Ovary (tissue), 7 donors: ENCODE measurements at regions not wholly inside any gene's neighbourhood (a gene's known extent, or its start where the extent isn't known, plus 50 kb on each side); places are given as distances from the start of the nearest gene placed in this dataset.

Experiments used
- DNase-seq, 5 donors: peaks; one replicate each; pipeline ENCODE4 v3.0.0-alpha.2; 2019 to 2020
- H3K27ac ChIP-seq, 2 donors: fragments of 200-600 bp; one replicate each; pipeline versions ENCODE4 v1.5.1 to v1.8.0; 2019 to 2022
- H3K27me3 ChIP-seq: fragments of 200-600 bp; one replicate; pipeline ENCODE4 v1.8.0; 2022
- H3K36me3 ChIP-seq: fragments of 200-600 bp; sonication (generic); one replicate; pipeline ENCODE4 v1.5.1; 2019
- H3K4me1 ChIP-seq: one replicate; pipeline ENCODE4 v1.8.1; 2013; ENCODE audit warnings: mild to moderate bottlenecking, moderate library complexity; ENCODE audit not compliant: insufficient read depth
- H3K4me3 ChIP-seq: fragments of 200-600 bp; sonication (generic); one replicate; pipeline ENCODE4 v1.5.1; 2017
- H3K9me3 ChIP-seq, 2 donors: fragments of 200-600 bp in 1 of 2; sonication (generic) in 1 of 2; one replicate each; pipeline versions ENCODE4 v1.5.1 to v1.8.1; 2013 to 2019; ENCODE audit warnings: mild to moderate bottlenecking in 1 of 2, moderate library complexity in 1 of 2
- CTCF ChIP-seq, 3 donors: fragments of 450-650 bp in 2 of 3; fragments of 200-600 bp in 1 of 3; IDR thresholded peaks; one replicate each; pipeline versions ENCODE4 v1.5.1 to v1.8.0; 2016 to 2022; ENCODE audit warnings: antibody characterized with exemption in 3 of 3, mild to moderate bottlenecking in 1 of 3
- EP300 ChIP-seq: sonication (generic); formaldehyde crosslinking; IDR thresholded peaks from one replicate; pipeline ENCODE4 v1.6.1; 2017; ENCODE audit warnings: antibody characterized with exemption
- POLR2A ChIP-seq: fragments of 450-650 bp; IDR thresholded peaks from one replicate; pipeline ENCODE4 v1.6.1; 2017; ENCODE audit warnings: antibody characterized with exemption, mild to moderate bottlenecking, moderate library complexity
- WGBS, 3 donors: extraction: QIAGEN DNeasy Blood & Tissue Kit in 1 of 3; methylation state at CpG; one replicate each; pipeline versions ENCODE4 v1.1.5 to v1.1.7; 2013 to 2017; 5-methylcytosine and 5-hydroxymethylcytosine counted together
- intact Hi-C, 4 donors: fragments of 100-400 bp; cut with DNase I; formaldehyde crosslinking; loops; one replicate each; pipeline versions ENCODE4 v1.11.0 to v1.15.1; 2022 to 2023
- donor health status: DM: no; HTN: no; CAD: no; lungs with moderate emphysema.
- donor health status: DM: no; HTN: no; CAD: no.
- donor health status: Bipolar disorder and iron deficiency.
- donor health status: DM: no; HTN: no; CAD: no.
- donor health status: DM: yes; HTN: yes; CAD: no.

- H3K9me3 ChIP-seq = no peaks in the 10 kb centered on the region
- 88 to 93% (median 88%) methylated on average over 2 of the region's 2 CpGs for WGBS, 3 donors
- H3K36me3 ChIP-seq = no peaks in the 10 kb centered on the region
- intact Hi-C loops = no loop called here
- no peak overlapping the region for H3K27ac ChIP-seq
- no peaks in the 10 kb centered on the region for H3K4me1 ChIP-seq
- TF ChIP-seq POLR2A (no peak), EP300 (no peak), CTCF (IDR thresholded peaks at IDR 0.05) (no peak)
- H3K27me3 ChIP-seq = no peaks in the 10 kb centered on the region
- H3K4me3 ChIP-seq = no peak overlapping the region
- DNase-seq = no peak
These were observed 616.6 kb downstream of the CCER1 start for GRCh38 chr12:90338365-90338764.

- H3K4me3 ChIP-seq = no peak overlapping the region
- DNase-seq = no peak
- H3K9me3 ChIP-seq = no peaks in the 10 kb centered on the region
- H3K36me3 ChIP-seq = no peaks in the 10 kb centered on the region
- intact Hi-C loops = no loop called here
- H3K27ac ChIP-seq = no peak overlapping the region
- TF ChIP-seq CTCF (IDR thresholded peaks at IDR 0.05) (no peak), EP300 (no peak), POLR2A (no peak)
- no peaks in the 10 kb centered on the region for H3K27me3 ChIP-seq
- H3K4me1 ChIP-seq = no peaks in the 10 kb centered on the region
These were observed 618.0 kb downstream of the CCER1 start for GRCh38 chr12:90337018-90337417.

GRCh38 chr12:90335566-90335965 lies 619.4 kb downstream of the CCER1 start:
- no peaks in the 10 kb centered on the region for H3K36me3 ChIP-seq
- no peak for DNase-seq
- no peaks in the 10 kb centered on the region for H3K27me3 ChIP-seq
- 65 to 94% (median 83%) methylated on average over 1 of the region's 1 CpG for WGBS, 3 donors
- intact Hi-C loops = no loop called here
- TF ChIP-seq EP300 (no peak), CTCF (IDR thresholded peaks at IDR 0.05) (no peak), POLR2A (no peak)
- no peak overlapping the region for H3K27ac ChIP-seq
- H3K4me1 ChIP-seq = no peaks in the 10 kb centered on the region
- no peaks in the 10 kb centered on the region for H3K9me3 ChIP-seq
- H3K4me3 ChIP-seq = no peak overlapping the region

- no peaks in the 10 kb centered on the region for H3K4me1 ChIP-seq
- no peak overlapping the region for H3K27ac ChIP-seq
- TF ChIP-seq POLR2A = no peak
- no peak for TF ChIP-seq CTCF (IDR thresholded peaks at IDR 0.05)
- TF ChIP-seq EP300 = no peak
- no peak overlapping the region for H3K4me3 ChIP-seq
- no peak for DNase-seq
- intact Hi-C loops = no loop called here
- no peaks in the 10 kb centered on the region for H3K9me3 ChIP-seq
- no peaks in the 10 kb centered on the region for H3K27me3 ChIP-seq
- no peaks in the 10 kb centered on the region for H3K36me3 ChIP-seq
These were observed 621.0 kb downstream of the CCER1 start for GRCh38 chr12:90333939-90334338.

GRCh38 chr12:90333424-90333823 lies 621.6 kb downstream of the CCER1 start:
- no peaks in the 10 kb centered on the region for H3K9me3 ChIP-seq
- H3K4me3 ChIP-seq = no peak overlapping the region
- TF ChIP-seq POLR2A = no peak
- TF ChIP-seq CTCF (IDR thresholded peaks at IDR 0.05) = no peak
- TF ChIP-seq EP300 = no peak
- H3K4me1 ChIP-seq = no peaks in the 10 kb centered on the region
- H3K27ac ChIP-seq = no peak overlapping the region
- H3K27me3 ChIP-seq = no peaks in the 10 kb centered on the region
- no peak for DNase-seq
- 62 to 71% (median 64%) methylated on average over 2 of the region's 2 CpGs for WGBS, 3 donors
- intact Hi-C loops = no loop called here
- no peaks in the 10 kb centered on the region for H3K36me3 ChIP-seq
